Gastrocnemius medialis (tissue), 4 donors: ENCODE measurements at regions not wholly inside any gene's neighbourhood (a gene's known extent, or its start where the extent isn't known, plus 50 kb on each side); places are given as distances from the start of the nearest gene placed in this dataset.

Experiments
- ATAC-seq, 2 donors: fragments of 150-250 bp; one replicate each; pipeline ENCODE4 v1.9.1; 2016
- DNase-seq, 2 donors: peaks; one replicate each; pipeline ENCODE4 v3.0.0-alpha.2; 2019
- H3K27ac ChIP-seq, 4 donors: fragments of 200-600 bp; sonication (generic); 1 replicate in 1 of 4; 2 replicates in 3 of 4; pipeline ENCODE4 v1.5.1; 2016 to 2018; ENCODE audit warnings: mild to moderate bottlenecking in 2 of 4, moderate library complexity in 1 of 4
- H3K27me3 ChIP-seq, 3 donors: fragments of 200-600 bp; sonication (generic) in 2 of 3; 1 replicate in 1 of 3; 2 replicates in 2 of 3; pipeline versions ENCODE4 v1.5.1 to v1.6.0; 2016 to 2019; ENCODE audit warnings: mild to moderate bottlenecking in 1 of 3, moderate library complexity in 1 of 3
- H3K36me3 ChIP-seq, 2 donors: fragments of 200-600 bp; sonication (generic) in 1 of 2; one replicate each; pipeline ENCODE4 v1.5.1; 2017 to 2018
- H3K4me1 ChIP-seq, 2 donors: fragments of 200-600 bp; sonication (generic) in 1 of 2; one replicate each; pipeline ENCODE4 v1.5.1; 2016 to 2017; ENCODE audit warnings: mild to moderate bottlenecking in 2 of 2
- H3K4me3 ChIP-seq, 4 donors: fragments of 200-600 bp; sonication (generic) in 3 of 4; 1 replicate in 1 of 4; 2 replicates in 3 of 4; pipeline ENCODE4 v1.5.1; 2016 to 2019; ENCODE audit warnings: mild to moderate bottlenecking in 2 of 4
- H3K9me3 ChIP-seq, 3 donors: fragments of 200-600 bp; sonication (generic) in 2 of 3; 1 replicate in 1 of 3; 2 replicates in 2 of 3; pipeline ENCODE4 v1.5.1; 2016 to 2019
- POLR2A ChIP-seq, 2 donors: fragments of 450-650 bp; IDR thresholded peaks; one replicate each; pipeline ENCODE4 v1.6.1; 2017; ENCODE audit warnings: antibody characterized with exemption in 2 of 2, mild to moderate bottlenecking in 2 of 2, moderate library complexity in 2 of 2
- in situ Hi-C, 4 donors: fragments of 200-750 bp; cut with MboI; loops; one replicate each; pipeline versions ENCODE4 v1.15.0 to v1.8.0; 2017; ENCODE audit warnings: low sequenced_read_pairs in 4 of 4
- intact Hi-C: fragments of 100-400 bp; cut with DNase I; formaldehyde crosslinking; loops from one replicate; pipeline ENCODE4 v1.15.1; 2023; ENCODE audit warnings: low total_unique reads
- TF ChIP-seq, protein P1 (sequence below), 5 experiments: fragments of 450-650 bp in 3 of 5; fragments of 200-600 bp in 2 of 5; sonication (generic) in 2 of 5; IDR thresholded peaks in 4 of 5; conservative IDR thresholded peaks in 1 of 5; 1 replicate in 4 of 5; 2 replicates in 1 of 5; pipeline ENCODE4 v1.5.1; 2016 to 2019; ENCODE audit warnings: antibody characterized with exemption in 5 of 5, mild to moderate bottlenecking in 3 of 5, moderate library complexity in 3 of 5

DNA sequence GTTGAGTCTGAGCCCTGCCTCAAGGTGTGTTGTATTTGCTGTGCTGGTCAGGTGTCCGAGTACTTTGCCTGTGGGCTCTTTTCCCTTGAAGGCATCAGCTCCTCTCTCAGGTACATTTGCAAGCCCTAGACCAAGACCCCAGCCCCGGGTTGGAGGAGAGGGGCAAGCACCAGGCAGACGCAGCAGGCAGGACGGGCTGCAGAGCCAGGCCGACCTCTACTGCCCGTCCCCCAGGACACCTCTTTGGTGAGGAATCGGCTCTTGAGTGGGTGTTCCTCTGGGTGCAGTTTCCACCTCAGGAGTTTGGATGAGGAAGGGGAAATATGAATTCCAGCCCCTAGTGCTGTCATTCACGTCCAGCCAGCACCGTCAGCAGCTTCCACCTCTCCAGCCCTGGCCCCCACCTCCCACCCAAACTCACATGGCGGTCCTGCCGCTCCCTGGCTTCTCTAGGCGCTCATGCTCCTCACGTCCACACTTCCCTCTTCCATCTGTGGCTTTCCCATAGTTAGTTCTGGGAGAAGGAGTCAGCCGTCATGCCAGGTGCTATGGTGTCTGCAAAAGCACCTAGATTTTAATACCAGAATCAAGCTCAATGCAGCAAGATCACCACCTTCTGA is 183.9 kb downstream of the DLL1 start:
- DNase-seq, result no peak
- H3K27me3 ChIP-seq, result no peaks in the 10 kb centered on the region
- H3K9me3 ChIP-seq, result no peaks in the 10 kb centered on the region
- in situ Hi-C loops, result no loop called here
- no peaks in the 10 kb centered on the region for H3K36me3 ChIP-seq
- intact Hi-C loops, result no loop called here
- H3K27ac ChIP-seq, result no peak overlapping the region
- no peak overlapping the region for H3K4me3 ChIP-seq
- H3K4me1 ChIP-seq, result no peaks in the 10 kb centered on the region
- TF ChIP-seq, protein P1, sequence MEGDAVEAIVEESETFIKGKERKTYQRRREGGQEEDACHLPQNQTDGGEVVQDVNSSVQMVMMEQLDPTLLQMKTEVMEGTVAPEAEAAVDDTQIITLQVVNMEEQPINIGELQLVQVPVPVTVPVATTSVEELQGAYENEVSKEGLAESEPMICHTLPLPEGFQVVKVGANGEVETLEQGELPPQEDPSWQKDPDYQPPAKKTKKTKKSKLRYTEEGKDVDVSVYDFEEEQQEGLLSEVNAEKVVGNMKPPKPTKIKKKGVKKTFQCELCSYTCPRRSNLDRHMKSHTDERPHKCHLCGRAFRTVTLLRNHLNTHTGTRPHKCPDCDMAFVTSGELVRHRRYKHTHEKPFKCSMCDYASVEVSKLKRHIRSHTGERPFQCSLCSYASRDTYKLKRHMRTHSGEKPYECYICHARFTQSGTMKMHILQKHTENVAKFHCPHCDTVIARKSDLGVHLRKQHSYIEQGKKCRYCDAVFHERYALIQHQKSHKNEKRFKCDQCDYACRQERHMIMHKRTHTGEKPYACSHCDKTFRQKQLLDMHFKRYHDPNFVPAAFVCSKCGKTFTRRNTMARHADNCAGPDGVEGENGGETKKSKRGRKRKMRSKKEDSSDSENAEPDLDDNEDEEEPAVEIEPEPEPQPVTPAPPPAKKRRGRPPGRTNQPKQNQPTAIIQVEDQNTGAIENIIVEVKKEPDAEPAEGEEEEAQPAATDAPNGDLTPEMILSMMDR (IDR thresholded peaks at IDR 0.05 in 4 of 5, conservative IDR thresholded peaks at IDR 0.05 in 1 of 5), result no peak
- no peak for TF ChIP-seq POLR2A (IDR thresholded peaks at IDR 0.05)
- ATAC-seq, result no peak

DNA sequence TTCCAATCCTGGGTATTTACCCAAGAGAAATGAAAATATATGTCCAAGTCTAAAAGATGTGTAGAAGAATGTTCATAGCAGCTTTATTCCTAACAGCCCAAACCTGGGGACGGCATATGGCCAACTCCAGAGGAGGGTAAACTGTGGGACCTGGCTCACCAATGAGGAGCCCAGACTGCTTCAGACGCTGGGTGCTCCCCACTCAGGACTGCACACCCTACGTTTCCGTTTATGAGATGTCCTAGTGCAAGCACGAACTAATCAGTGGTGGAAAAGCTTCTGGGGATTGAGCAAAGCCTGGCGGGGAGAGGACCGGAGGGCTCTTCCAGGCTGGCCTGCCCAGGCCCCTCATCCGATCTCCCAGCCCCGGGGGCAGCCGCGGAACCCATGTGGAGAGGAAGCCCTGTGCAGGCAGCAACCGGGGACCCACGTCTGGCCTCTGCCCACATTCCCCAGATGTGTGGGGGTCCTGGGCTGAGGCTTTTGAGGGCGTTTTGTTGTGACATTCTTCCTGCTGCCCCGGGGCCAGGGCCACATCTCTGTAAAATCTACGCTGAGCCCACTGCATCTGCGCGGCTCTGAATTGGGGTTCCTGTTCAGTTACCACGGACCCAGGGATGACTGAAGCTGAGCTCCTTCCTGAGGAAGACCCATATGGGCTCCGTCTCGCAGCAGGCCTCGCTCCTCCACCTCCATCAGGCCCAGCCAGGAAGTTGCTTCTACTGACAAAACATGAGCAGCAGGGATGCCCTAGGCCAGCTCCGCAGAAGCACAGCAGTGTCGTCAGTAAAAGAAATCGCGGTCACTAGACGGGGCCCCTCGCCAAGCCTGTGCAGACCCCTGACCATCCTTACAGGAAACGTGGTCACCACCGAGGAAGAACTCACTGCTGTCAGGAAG is 188.0 kb downstream of the DLL1 start:
- H3K27ac ChIP-seq, result no peak overlapping the region
- TF ChIP-seq, protein P1 (IDR thresholded peaks at IDR 0.05 in 4 of 5, conservative IDR thresholded peaks at IDR 0.05 in 1 of 5), result no peak
- TF ChIP-seq POLR2A (IDR thresholded peaks at IDR 0.05), result no peak
- intact Hi-C loops (no loop called here), in situ Hi-C loops (no loop called here)
- no peaks in the 10 kb centered on the region for H3K9me3 ChIP-seq
- ATAC-seq, result no peak
- peak in 1 of 2 donors; percentile 6 for DNase-seq
- H3K36me3 ChIP-seq, result no peaks in the 10 kb centered on the region
- H3K27me3 ChIP-seq, result no peaks in the 10 kb centered on the region
- no peaks in the 10 kb centered on the region for H3K4me1 ChIP-seq
- no peak overlapping the region for H3K4me3 ChIP-seq

DNA sequence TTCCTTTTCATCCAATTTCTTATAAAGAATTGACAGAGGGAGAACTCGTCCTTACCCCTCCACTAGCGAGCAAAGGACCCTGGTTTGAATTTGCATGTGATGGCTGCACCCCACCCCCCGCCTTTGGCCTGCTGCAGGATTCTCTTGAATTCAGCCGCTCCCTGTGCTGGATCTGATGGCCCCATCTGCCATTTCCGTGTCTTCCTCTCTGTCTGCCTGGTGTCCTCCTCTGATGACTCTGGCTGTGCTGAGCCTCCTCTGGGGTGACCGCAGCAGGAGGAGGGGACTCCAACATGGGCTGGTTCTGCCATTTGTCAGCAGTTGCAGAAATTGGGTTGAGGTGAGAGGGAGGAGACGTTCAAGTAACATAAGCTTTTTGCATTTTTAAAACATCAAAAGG is 188.8 kb downstream of the DLL1 start:
- in situ Hi-C loops (no loop called here), intact Hi-C loops (no loop called here)
- Histone ChIP-seq H3K4me1 (peaks cover 4 to 5% of the 10 kb centered on the region in 2 donors), H3K9me3 (no peaks in the 10 kb centered on the region), H3K4me3 (no peak overlapping the region), H3K27me3 (no peaks in the 10 kb centered on the region), H3K36me3 (no peaks in the 10 kb centered on the region), H3K27ac (no peak overlapping the region)
- ATAC-seq (no peak), DNase-seq (no peak)
- TF ChIP-seq, protein P1 (IDR thresholded peaks at IDR 0.05 in 4 of 5, conservative IDR thresholded peaks at IDR 0.05 in 1 of 5), result no peak
- TF ChIP-seq POLR2A (IDR thresholded peaks at IDR 0.05), result no peak

DNA sequence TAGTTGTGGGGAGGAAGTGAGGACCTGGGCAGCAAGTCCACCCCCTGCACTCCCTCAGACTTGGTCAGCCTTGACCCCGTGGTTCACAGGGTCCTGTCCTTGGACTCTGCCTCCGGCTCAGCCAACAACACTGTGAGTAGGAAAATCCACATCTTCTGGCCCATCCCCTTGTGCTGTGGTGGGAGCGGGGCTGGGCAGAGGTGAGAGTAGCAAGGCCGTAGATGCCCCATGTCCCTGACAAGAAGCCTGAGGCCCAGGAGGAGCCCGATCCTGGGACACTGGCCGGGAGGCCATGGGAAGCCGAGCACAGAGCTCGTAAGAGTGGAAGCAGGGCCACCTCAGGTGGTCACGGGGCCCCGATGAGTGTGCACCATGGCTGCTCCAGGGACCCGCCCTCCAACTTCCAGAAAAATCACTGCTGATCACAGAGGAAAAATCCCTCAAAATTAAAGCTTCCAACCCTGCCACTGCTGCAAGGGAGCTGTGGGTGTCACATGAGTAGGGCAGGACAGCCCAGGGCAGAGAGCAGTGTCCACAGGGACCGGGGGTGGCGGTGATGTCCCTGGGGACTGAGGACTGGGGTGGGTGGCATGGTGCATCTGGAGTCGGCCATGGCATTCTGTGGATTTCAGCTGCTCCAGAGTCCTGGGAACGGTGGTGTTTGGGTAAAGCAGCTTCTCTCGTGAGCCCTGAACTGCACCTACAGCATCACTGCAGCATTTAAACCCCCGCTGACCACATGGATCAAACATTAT is 189.4 kb downstream of the DLL1 start:
- Histone ChIP-seq H3K27me3 (no peaks in the 10 kb centered on the region), H3K36me3 (no peaks in the 10 kb centered on the region), H3K27ac (no peak overlapping the region), H3K9me3 (no peaks in the 10 kb centered on the region), H3K4me1 (peaks cover 9 to 11% of the 10 kb centered on the region in 2 donors), H3K4me3 (no peak overlapping the region)
- peak in 1 of 2 donors; percentile 7 for DNase-seq
- no peak for ATAC-seq
- in situ Hi-C loops, result no loop called here
- intact Hi-C loops, result no loop called here
- no peak for TF ChIP-seq POLR2A (IDR thresholded peaks at IDR 0.05)
- TF ChIP-seq, protein P1 (IDR thresholded peaks at IDR 0.05 in 4 of 5, conservative IDR thresholded peaks at IDR 0.05 in 1 of 5), result no peak
